K562 (cell line): ENCODE measurements at regions not wholly inside any gene's neighbourhood (a gene's known extent, or its start where the extent isn't known, plus 50 kb on each side); places are given as distances from the start of the nearest gene placed in this dataset.

Source experiments
- ATAC-seq: fragments of 200-7000 bp; cut with Tn5 transposase; 3 replicates; pipeline ENCODE4 v1.9.1; 2020; ENCODE audit warnings: moderate library complexity
- BruUV-seq: library from RNA; stranded (reverse); fragments of 400-500 nt; replicated peaks from 2 replicates; lab custom pipeline; 2021; lab: Mats Ljungman, UMichigan
- CTCF ChIA-PET: fragments of 300-600 bp; formaldehyde crosslinking; extraction: SDS; loops from one replicate; lab custom pipeline; 2021; ENCODE audit warnings: low intra/inter-chr PET ratio; lab: Yijun Ruan, JAX
- POLR2A ChIA-PET: fragments of 300-600, 350-650 bp; sonication (Branson Sonifier 250); formaldehyde crosslinking; extraction: SDS; loops from one replicate; lab custom pipeline; 2021; ENCODE audit warnings: antibody characterized with exemption, inconsistent platforms; lab: Yijun Ruan, JAX
- DNase-seq, 4 experiments: peaks; one replicate each; pipeline versions ENCODE4 v3.0.0 to v3.0.0-alpha.2; 2011 to 2018; ENCODE audit warnings: low spot score in 3 of 4, mixed read lengths in 3 of 4; ENCODE audit errors: extremely low read depth in 1 of 4
- FAIRE-seq: peaks from 2 replicates; lab custom pipeline; 2011; peaks lifted over from hg19 to GRCh38; lab: Jason Lieb, UNC
- H2AFZ ChIP-seq: 2 replicates; pipeline ENCODE4 v1.6.0; 2011; ENCODE audit warnings: low read depth, low read length, control low read depth, inconsistent platforms
- H3K27ac ChIP-seq: fragments of 200-600 bp; 3 replicates; pipeline ENCODE4 v1.8.0; 2011; ENCODE audit warnings: low read depth, mild to moderate bottlenecking, control low read depth, inconsistent platforms, low read length, moderate library complexity, mixed read lengths; ENCODE audit errors: extremely low read depth
- H3K27me3 ChIP-seq, 2 experiments: fragments of 300-600 bp in 1 of 2; 2 replicates in 1 of 2; 3 replicates in 1 of 2; pipeline versions ENCODE4 v1.6.0 to v1.8.0; 2011; ENCODE audit warnings: inconsistent platforms in 2 of 2, low read length in 2 of 2, mild to moderate bottlenecking in 1 of 2, mixed read lengths in 1 of 2, moderate library complexity in 1 of 2; ENCODE audit not compliant: control insufficient read depth in 2 of 2, insufficient read depth in 2 of 2
- H3K36me3 ChIP-seq: fragments of 300-600 bp; 3 replicates; pipeline ENCODE4 v1.8.0; 2011; ENCODE audit warnings: mild to moderate bottlenecking, low read length, inconsistent platforms; ENCODE audit not compliant: control insufficient read depth, insufficient read depth
- H3K4me1 ChIP-seq, 2 experiments: fragments of 200-600 bp in 1 of 2; replicated peaks in 1 of 2; 2 replicates in 1 of 2; 3 replicates in 1 of 2; pipeline versions ENCODE4 v1.5.1 to v1.8.0; 2011; ENCODE audit warnings: inconsistent platforms in 2 of 2, low read length in 2 of 2, mild to moderate bottlenecking in 1 of 2, mixed read lengths in 1 of 2, moderate library complexity in 1 of 2; ENCODE audit not compliant: control insufficient read depth in 2 of 2, insufficient read depth in 2 of 2
- H3K4me2 ChIP-seq: 2 replicates; pipeline ENCODE4 v1.6.1; 2011; ENCODE audit warnings: low read length, control low read depth, inconsistent platforms, mixed read lengths; ENCODE audit not compliant: insufficient read depth
- H3K4me3 ChIP-seq: fragments of 200-600 bp; sonication (generic), shearing (Covaris generic); 2 replicates; pipeline ENCODE4 v1.5.1; 2016; ENCODE audit warnings: control low read depth, inconsistent platforms
- H3K79me2 ChIP-seq: fragments of 200-600 bp; 3 replicates; pipeline ENCODE4 v1.8.0; 2011; ENCODE audit warnings: low read length, inconsistent platforms; ENCODE audit not compliant: control insufficient read depth, insufficient read depth
- H3K9ac ChIP-seq, 2 experiments: 2 replicates each; pipeline versions ENCODE4 v1.6.0 to v1.6.1; 2011; ENCODE audit warnings: low read depth in 2 of 2, low read length in 2 of 2, control low read depth in 1 of 2, inconsistent platforms in 1 of 2, mild to moderate bottlenecking in 1 of 2, mixed read lengths in 1 of 2; ENCODE audit not compliant: insufficient read depth in 1 of 2
- H3K9me1 ChIP-seq: one replicate; pipeline ENCODE4 v1.6.0; 2011; ENCODE audit warnings: inconsistent platforms, mild to moderate bottlenecking, low read length, moderate library complexity; ENCODE audit not compliant: control insufficient read depth, insufficient read depth
- H3K9me3 ChIP-seq: replicated peaks from 2 replicates; pipeline ENCODE4 v1.5.1; 2011; ENCODE audit warnings: low read depth, low read length, inconsistent platforms; ENCODE audit not compliant: control insufficient read depth, insufficient read depth
- H4K20me1 ChIP-seq: replicated peaks from 2 replicates; pipeline ENCODE4 v1.6.1; 2011; ENCODE audit warnings: low read length, inconsistent platforms, mixed read lengths; ENCODE audit not compliant: control insufficient read depth, insufficient read depth
- ELF2 ChIP-seq: fragments of 250-450 bp; sonication (Bioruptor Pico); IDR thresholded peaks from 2 replicates; pipeline ENCODE4 v1.5.0; 2021; ENCODE audit warnings: mild to moderate bottlenecking
- HNRNPH1 ChIP-seq: fragments of 200-400 bp; formaldehyde crosslinking; optimal IDR thresholded peaks from 2 replicates; pipeline ENCODE3; 2017; ENCODE audit warnings: low read depth, mild to moderate bottlenecking, low read length, moderate library complexity
- MAFK ChIP-seq: IDR thresholded peaks from 2 replicates; pipeline ENCODE4 v1.6.1; 2011; ENCODE audit warnings: low read length, improper control_type of control experiment
- MBD1 ChIP-seq: fragments of 250-450 bp; sonication (Bioruptor Pico); IDR thresholded peaks from 2 replicates; pipeline ENCODE4 v1.8.0; 2022; ENCODE audit warnings: inconsistent platforms
- MCM2 ChIP-seq: fragments of 450-650 bp; IDR thresholded peaks from 2 replicates; pipeline ENCODE4 v1.6.1; 2017; ENCODE audit warnings: low read depth, mild to moderate bottlenecking
- MIER1 ChIP-seq: fragments of 450-650 bp; IDR thresholded peaks from 2 replicates; pipeline ENCODE4 v1.6.1; 2016; ENCODE audit warnings: antibody characterized with exemption, mild to moderate bottlenecking, low read depth
- RBFOX2 ChIP-seq: fragments of 200-400 bp; formaldehyde crosslinking; IDR thresholded peaks from 2 replicates; pipeline ENCODE4 v1.6.1; 2017; ENCODE audit warnings: low read depth, mild to moderate bottlenecking, low read length, moderate library complexity
- SMARCE1 ChIP-seq: fragments of 450-650 bp; IDR thresholded peaks from 2 replicates; pipeline ENCODE4 v1.7.1; 2016; ENCODE audit warnings: mild to moderate bottlenecking
- TCFL5 ChIP-seq: fragments of 250-450 bp; sonication (Bioruptor Pico); conservative IDR thresholded peaks from 2 replicates; pipeline ENCODE4 v1.6.1; 2021; ENCODE audit warnings: mild to moderate bottlenecking, moderate library complexity, matching md5 sums
- TFAP4 ChIP-seq: sonication (generic); formaldehyde crosslinking; IDR thresholded peaks from 2 replicates; pipeline ENCODE4 v1.8.0; 2022; ENCODE audit warnings: missing genetic modification reagents, mild to moderate bottlenecking, moderate library complexity, borderline replicate concordance
- ZFX ChIP-seq: sonication (generic); formaldehyde crosslinking; IDR thresholded peaks from 2 replicates; pipeline ENCODE4 v1.8.0; 2022; ENCODE audit warnings: mild to moderate bottlenecking, missing genetic modification reagents, moderate library complexity
- ZNF507 ChIP-seq: conservative IDR thresholded peaks from 2 replicates; pipeline ENCODE4 v1.6.1; 2017; ENCODE audit warnings: missing genetic modification characterization, missing compliant biosample characterization
- ZNF75A ChIP-seq: fragments of 450-650 bp; formaldehyde crosslinking; IDR thresholded peaks from 2 replicates; pipeline ENCODE4 v1.4.0; 2020; ENCODE audit warnings: mild to moderate bottlenecking
- WGBS: fragments of 100-300 bp; shearing (Covaris generic); methylation state at CpG from one replicate; pipeline ENCODE4 v1.1.6; 2016; ENCODE audit warnings: low coverage, mixed read lengths; ENCODE audit not compliant: insufficient coverage; ENCODE audit errors: missing lambda C conversion rate; 5-methylcytosine and 5-hydroxymethylcytosine counted together
- in situ Hi-C: fragments of 300-500 bp; cut with MboI; formaldehyde crosslinking; loops from 4 replicates; pipeline ENCODE4 v1.15.0; 2018; ENCODE audit warnings: inconsistent platforms, mixed read lengths
- intact Hi-C: fragments of 100-400 bp; cut with micrococcal nuclease; formaldehyde crosslinking; loops from 2 replicates; pipeline ENCODE4 v1.14.2; 2022
- TF ChIP-seq, protein P1 (sequence below): fragments of 200-800 bp; sonication (Bioruptor generic); IDR thresholded peaks from 2 replicates; pipeline ENCODE4 v1.6.1; 2016; ENCODE audit warnings: missing genetic modification characterization, missing compliant biosample characterization
- TF ChIP-seq, protein P2 (sequence below): fragments of 450-650 bp; IDR thresholded peaks from 2 replicates; pipeline ENCODE4 v1.6.1; 2017; ENCODE audit warnings: mild to moderate bottlenecking, moderate library complexity

GRCh38 chr11:24389575-24389974 lies 107.3 kb upstream of the LUZP2 start:
- DNase-seq (no peak), FAIRE-seq (no peak), ATAC-seq (no peak)
- H3K4me1 ChIP-seq: no peaks in the 10 kb centered on the region
- POLR2A ChIA-PET: no interaction called here
- H3K9me1 ChIP-seq: no peaks in the 10 kb centered on the region
- H3K79me2 ChIP-seq: no peaks in the 10 kb centered on the region
- intact Hi-C loops: no loop called here
- no peaks in the 10 kb centered on the region for H3K27me3 ChIP-seq
- no TSS peak for BruUV-seq
- WGBS: 0% methylated on average over 5 of the region's 5 CpGs
- no peak overlapping the region for H3K4me2 ChIP-seq
- H3K27ac ChIP-seq: no peak overlapping the region
- no peaks in the 10 kb centered on the region for H4K20me1 ChIP-seq
- CTCF ChIA-PET: no interaction called here
- H2AFZ ChIP-seq: no peak overlapping the region
- H3K4me3 ChIP-seq: no peak overlapping the region
- H3K9me3 ChIP-seq: no peaks in the 10 kb centered on the region
- no peak overlapping the region for H3K9ac ChIP-seq
- H3K36me3 ChIP-seq: no peaks in the 10 kb centered on the region
- in situ Hi-C loops: no loop called here
- TF ChIP-seq, protein P1, sequence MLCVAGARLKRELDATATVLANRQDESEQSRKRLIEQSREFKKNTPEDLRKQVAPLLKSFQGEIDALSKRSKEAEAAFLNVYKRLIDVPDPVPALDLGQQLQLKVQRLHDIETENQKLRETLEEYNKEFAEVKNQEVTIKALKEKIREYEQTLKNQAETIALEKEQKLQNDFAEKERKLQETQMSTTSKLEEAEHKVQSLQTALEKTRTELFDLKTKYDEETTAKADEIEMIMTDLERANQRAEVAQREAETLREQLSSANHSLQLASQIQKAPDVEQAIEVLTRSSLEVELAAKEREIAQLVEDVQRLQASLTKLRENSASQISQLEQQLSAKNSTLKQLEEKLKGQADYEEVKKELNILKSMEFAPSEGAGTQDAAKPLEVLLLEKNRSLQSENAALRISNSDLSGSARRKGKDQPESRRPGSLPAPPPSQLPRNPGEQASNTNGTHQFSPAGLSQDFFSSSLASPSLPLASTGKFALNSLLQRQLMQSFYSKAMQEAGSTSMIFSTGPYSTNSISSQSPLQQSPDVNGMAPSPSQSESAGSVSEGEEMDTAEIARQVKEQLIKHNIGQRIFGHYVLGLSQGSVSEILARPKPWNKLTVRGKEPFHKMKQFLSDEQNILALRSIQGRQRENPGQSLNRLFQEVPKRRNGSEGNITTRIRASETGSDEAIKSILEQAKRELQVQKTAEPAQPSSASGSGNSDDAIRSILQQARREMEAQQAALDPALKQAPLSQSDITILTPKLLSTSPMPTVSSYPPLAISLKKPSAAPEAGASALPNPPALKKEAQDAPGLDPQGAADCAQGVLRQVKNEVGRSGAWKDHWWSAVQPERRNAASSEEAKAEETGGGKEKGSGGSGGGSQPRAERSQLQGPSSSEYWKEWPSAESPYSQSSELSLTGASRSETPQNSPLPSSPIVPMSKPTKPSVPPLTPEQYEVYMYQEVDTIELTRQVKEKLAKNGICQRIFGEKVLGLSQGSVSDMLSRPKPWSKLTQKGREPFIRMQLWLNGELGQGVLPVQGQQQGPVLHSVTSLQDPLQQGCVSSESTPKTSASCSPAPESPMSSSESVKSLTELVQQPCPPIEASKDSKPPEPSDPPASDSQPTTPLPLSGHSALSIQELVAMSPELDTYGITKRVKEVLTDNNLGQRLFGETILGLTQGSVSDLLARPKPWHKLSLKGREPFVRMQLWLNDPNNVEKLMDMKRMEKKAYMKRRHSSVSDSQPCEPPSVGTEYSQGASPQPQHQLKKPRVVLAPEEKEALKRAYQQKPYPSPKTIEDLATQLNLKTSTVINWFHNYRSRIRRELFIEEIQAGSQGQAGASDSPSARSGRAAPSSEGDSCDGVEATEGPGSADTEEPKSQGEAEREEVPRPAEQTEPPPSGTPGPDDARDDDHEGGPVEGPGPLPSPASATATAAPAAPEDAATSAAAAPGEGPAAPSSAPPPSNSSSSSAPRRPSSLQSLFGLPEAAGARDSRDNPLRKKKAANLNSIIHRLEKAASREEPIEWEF (CRISPR knock-in tag): no peak
- TF ChIP-seq MBD1 (CRISPR knock-in tag): no peak
- no peak for TF ChIP-seq ZNF507 (tag)
- no peak for TF ChIP-seq ELF2 (CRISPR knock-in tag)
- no peak for TF ChIP-seq RBFOX2
- TF ChIP-seq TFAP4 (CRISPR knock-in tag): no peak
- no peak for TF ChIP-seq MCM2
- no peak for TF ChIP-seq TCFL5 (CRISPR knock-in tag)
- no peak for TF ChIP-seq MIER1
- no peak for TF ChIP-seq HNRNPH1
- TF ChIP-seq SMARCE1: no peak
- TF ChIP-seq, protein P2, sequence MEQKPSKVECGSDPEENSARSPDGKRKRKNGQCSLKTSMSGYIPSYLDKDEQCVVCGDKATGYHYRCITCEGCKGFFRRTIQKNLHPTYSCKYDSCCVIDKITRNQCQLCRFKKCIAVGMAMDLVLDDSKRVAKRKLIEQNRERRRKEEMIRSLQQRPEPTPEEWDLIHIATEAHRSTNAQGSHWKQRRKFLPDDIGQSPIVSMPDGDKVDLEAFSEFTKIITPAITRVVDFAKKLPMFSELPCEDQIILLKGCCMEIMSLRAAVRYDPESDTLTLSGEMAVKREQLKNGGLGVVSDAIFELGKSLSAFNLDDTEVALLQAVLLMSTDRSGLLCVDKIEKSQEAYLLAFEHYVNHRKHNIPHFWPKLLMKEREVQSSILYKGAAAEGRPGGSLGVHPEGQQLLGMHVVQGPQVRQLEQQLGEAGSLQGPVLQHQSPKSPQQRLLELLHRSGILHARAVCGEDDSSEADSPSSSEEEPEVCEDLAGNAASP: no peak
- TF ChIP-seq MAFK: no peak
- no peak for TF ChIP-seq ZNF75A
- TF ChIP-seq ZFX: no peak
